NCI-H226 (cell line): ENCODE measurements at regions not wholly inside any gene's neighbourhood (a gene's known extent, or its start where the extent isn't known, plus 50 kb on each side); places are given as distances from the start of the nearest gene placed in this dataset.
A peak's percentile ranks its signal among the peaks of the same experiment; 100 is the strongest.

Experiments used
- DNase-seq: peaks from one replicate; pipeline ENCODE4 v3.0.0-alpha.2; 2015

- DNase-seq = no peak
These were observed 380.3 kb downstream of the GADD45G start for GRCh38 chr9:89985068-89985467.

DNA sequence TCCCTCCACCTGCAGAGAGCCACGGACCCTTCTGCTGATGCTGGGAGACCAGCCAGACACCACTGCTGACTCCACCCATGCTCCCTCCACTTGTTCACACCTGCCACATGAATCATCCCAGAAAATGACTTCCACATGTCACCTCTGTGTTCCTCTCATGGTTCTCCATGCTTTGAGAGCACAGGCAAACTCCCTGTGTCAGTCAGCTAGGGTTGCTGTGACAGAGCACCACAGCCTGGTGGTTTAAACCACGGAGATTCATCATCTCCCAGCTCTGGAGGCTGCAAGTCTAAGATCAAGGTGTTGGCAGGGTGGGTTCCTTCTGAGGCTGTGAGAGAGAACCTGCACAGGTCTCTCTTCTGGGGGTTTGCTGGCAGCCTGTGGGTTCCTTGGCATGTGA is 381.4 kb downstream of the GADD45G start:
- no peak for DNase-seq

- DNase-seq = no peak
These were observed 383.6 kb downstream of the GADD45G start for GRCh38 chr9:89988458-89988857.

DNA sequence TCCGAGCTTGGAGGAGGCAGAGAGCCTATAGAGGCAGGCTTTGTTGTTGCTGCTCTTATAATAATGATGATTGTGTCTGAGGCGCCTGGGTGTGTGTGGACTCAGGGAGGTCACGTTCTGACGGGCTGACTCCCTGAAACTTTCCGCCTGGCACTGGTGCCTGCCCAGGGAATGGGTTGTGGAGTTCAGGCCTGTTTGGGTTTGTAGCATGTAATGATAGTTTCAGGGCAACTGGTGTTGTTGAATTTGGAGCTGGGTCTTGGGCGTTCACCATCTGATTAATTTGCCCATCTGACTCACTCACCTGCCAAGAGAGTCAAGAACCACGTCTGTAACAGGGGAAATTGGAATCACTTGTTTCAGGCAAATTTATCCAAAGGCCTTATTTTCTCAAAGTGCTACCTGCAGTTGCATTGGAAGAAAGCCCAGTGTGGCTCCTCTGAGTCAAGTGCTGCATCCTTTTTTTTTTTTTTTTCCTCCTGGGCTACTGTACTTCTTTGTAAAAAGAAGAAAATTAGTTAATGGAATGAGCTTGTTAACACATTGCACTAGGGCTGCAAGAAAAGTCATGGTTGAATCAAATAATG is 386.5 kb downstream of the GADD45G start:
- no peak for DNase-seq

- DNase-seq = no peak
These were observed 387.8 kb downstream of the GADD45G start for GRCh38 chr9:89992326-89993198.

- DNase-seq = no peak
These were observed 389.1 kb downstream of the GADD45G start for GRCh38 chr9:89993678-89994630.

- DNase-seq = no peak
These were observed 390.3 kb downstream of the GADD45G start for GRCh38 chr9:89994988-89995613.

DNA sequence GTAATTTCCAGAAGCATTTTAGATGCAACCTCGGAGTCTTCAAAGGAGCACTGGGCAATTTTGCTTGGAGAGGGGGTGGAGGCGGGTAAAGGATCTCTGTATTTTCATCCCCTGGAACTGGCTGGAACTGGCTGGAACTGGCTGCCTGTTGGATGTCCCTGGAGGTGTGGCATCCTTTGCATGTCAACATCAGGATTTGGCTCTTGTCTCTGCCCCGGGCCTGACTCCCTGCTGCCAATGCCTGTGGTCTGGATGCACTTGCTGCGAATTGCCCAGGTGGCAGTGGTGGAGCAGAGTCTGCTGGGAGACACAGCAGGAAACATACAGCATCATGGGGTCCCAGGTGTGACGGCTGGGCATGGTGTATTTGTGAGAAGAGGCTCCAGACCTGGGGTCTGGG is 391.3 kb downstream of the GADD45G start:
- no peak for DNase-seq

DNA sequence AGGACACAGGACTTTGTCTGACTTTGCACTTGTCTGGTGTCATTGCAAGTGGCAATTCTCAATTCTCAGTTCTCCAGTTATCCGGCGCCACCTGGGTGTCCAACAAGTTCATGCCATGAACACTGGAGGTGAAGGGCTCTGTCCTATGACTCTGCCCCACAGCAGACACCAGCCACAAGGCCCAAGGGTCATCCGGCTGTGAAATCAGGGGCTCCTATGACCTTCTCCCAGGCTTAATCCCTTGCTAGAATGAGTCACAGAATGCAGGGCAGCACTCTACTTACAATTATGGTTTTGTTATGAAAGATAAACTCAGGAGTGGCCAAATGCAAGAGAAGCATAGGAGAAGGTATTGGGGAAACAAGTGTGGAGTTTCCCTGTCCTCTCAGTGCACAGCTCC is 392.0 kb downstream of the GADD45G start:
- DNase-seq = no peak

DNA sequence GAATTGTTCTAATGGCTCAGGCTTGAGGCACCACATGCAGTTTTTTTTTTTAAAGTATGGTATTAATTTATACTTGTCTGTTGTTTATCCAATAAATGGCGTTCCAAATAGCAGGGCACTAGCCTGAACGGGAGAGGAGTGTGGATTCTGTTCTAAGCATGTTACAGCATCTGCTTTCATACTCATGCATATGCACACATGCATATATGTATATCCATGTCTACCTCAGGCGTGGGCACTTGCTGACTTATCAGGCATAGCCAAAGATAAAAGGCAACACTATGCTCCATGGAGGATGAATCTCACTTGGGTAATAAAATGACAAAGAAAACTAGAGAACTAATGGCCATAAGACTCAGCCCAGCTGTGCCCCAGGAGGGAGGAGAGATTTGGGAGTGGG is 393.8 kb downstream of the GADD45G start:
- DNase-seq = no peak

DNA sequence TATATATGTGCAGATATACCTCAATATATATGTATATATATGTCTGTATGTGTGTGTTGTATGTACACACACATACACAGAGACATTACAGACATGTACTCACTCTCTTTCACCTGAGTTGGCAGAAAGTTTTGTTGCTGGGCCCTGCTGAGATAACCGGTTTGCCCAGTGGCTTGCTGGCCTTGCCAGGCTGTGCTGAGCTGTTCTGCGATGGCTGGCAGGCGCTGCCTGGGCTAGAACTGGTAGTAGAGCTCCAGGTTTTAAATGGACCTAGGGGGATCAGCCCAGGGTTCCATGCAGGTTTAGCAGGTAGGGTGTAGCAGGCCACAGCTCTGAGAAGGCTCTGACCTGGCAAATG is 394.3 kb downstream of the GADD45G start:
- DNase-seq = no peak

GRCh38 chr9:89999534-90000370 is 394.9 kb downstream of the GADD45G start:
- DNase-seq = no peak

DNA sequence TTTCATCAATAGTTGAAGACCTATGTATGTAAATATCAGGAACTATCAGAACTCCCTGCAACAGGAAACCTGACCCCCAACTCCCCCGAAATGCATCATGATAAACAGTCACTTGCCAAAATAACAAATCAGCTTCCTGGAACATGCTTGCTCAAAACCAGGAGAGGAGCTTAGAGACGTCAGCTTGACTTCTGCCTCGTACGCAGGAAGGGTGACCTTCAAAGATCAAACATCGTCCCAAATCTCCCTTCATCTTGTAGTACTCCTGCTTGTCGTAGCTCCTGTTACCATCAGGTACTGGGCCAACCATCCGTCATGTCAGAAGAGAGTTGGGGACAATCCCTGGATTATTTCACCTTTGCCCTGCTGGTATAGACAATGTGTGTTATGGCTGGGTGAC is 396.1 kb downstream of the GADD45G start:
- no peak for DNase-seq

DNA sequence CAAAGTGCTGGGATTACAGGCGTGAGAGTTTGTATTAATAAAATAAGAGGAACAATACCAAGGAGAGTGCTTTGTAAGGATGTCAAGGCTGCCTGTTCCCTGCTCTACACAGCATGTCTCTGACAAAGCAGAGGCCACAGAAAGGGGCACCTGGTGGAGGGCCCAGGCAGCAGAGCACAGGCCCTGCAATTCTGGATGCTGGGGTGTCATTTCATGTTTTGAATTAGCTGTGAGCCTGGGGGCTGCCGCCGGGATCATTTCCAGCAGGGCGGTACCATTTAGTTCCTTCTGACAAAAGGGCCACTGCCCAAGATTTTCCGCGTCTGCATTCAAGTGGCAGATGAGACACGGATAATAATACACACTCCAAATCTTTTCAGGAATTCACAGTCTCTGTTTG is 396.9 kb downstream of the GADD45G start:
- DNase-seq = no peak

GRCh38 chr9:90002397-90003271 is 397.8 kb downstream of the GADD45G start:
- DNase-seq = no peak

DNA sequence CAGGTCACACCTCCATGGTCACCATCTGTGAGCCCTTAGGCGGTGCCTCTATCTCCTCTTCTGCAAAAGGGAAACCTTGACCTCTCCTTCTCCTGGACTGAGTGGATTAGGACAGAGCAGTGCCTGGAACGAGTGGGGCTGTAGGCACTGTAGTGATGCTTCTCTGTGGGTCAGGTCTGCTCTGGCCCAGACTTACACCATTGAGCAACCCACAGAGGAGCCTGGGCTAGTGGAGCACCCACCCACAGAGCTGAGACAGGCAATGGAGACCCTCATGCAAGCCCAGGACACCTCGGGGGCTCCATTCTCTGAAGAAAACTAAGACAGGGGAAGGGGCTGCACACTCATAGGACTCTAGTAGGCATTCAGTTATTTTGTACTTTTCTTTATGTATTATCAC is 400.6 kb downstream of the GADD45G start:
- no peak for DNase-seq

GRCh38 chr9:90007516-90008440 is 403.0 kb downstream of the GADD45G start:
- DNase-seq = peak; percentile 56

DNA sequence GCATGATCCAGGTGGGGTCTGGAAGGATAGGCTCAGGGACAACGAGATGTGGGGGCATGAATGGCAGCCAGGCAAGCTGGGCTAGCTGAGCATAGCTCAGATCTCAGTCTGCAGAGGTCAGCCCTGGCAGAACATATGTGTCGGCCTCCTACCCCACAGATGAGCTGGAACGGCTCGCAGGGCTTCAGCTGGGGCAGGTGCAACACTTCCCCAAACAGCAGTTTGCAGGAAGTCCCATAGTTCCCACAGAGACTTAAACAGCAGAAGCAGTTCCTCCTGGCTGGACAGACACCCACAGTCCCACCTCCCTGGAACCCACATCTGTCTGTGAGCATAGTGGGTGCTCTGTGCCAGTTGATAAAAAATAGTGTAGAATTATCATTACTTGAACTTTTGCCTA is 404.6 kb downstream of the GADD45G start:
- no peak for DNase-seq

DNA sequence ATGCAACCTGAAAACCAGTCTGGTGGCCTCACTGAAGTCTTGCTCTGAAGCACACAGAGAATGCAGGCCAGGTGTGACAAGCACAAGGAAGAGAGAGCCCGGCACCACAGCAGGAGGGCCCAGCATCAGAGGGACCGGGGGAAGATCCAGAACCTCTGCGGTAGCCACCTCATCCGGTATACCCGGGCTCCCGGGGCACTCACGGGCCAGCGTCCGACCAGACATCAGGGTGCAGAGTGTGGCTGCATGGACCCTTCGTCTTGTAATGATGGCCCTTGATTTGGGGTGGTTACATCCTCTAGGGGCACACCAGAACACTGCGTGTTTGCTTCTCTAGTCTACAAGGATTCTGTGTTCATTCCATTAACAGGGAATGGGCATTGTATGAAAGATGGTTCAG is 406.0 kb downstream of the GADD45G start:
- DNase-seq = no peak

- DNase-seq = no peak
These were observed 408.1 kb downstream of the GADD45G start for GRCh38 chr9:90012949-90013348.
